ENCODE measurements at regions not wholly inside any gene's neighbourhood (a gene's known extent, or its start where the extent isn't known, plus 50 kb on each side); places are given as distances from the start of the nearest gene placed in this dataset.

DNA sequence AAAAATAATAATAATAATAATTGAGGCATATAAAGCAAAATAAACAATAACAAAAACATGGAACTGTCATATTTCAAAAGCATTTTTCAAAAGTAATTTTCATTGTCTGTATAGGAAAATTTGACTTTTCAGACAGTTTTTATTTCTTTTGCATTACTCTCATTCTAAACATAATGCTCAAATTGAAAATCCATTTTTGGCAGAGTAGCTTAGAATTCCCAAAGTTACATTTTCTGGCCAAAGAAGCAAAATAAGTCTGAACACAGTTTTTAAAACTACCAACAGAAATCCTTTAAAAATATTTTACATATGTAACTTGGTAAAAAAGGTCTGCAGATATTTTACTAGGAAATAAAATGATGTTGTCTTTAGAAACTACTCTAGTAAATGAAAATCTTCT lies 535.4 kb downstream of the ANKRD7 start:
- TF ChIP-seq CTCF (IDR thresholded peaks at IDR 0.05 in 4 of 5, conservative IDR thresholded peaks at IDR 0.05 in 1 of 5) (no peak), POLR2A (IDR thresholded peaks at IDR 0.05) (no peak)

Data from gastrocnemius medialis (tissue), 4 donors.